ENCODE measurements at regions not wholly inside any gene's neighbourhood (a gene's known extent, or its start where the extent isn't known, plus 50 kb on each side); places are given as distances from the start of the nearest gene placed in this dataset.

- no peak for TF ChIP-seq CSDC2 (CRISPR knock-in tag; IDR thresholded peaks at IDR 0.05)
- TF ChIP-seq PATZ1 (CRISPR knock-in tag; IDR thresholded peaks at IDR 0.05; ENCODE audit: borderline replicate concordance) = no peak
- TF ChIP-seq CSRNP3 (CRISPR knock-in tag; IDR thresholded peaks at IDR 0.05) = no peak
- TF ChIP-seq ZNF8 (CRISPR knock-in tag; IDR thresholded peaks at IDR 0.05) = no peak
- no peak for TF ChIP-seq BACH2 (CRISPR knock-in tag; IDR thresholded peaks at IDR 0.05; ENCODE audit: borderline replicate concordance)
Observed at GRCh38 chr2:150124739-150125138, 362.7 kb downstream of the RND3 start.

Data from SK-N-SH treated with all-trans-retinoic acid at 6 μM for 48 hours (cell line).